HUES6 (cell line): ENCODE measurements at regions not wholly inside any gene's neighbourhood (a gene's known extent, or its start where the extent isn't known, plus 50 kb on each side); places are given as distances from the start of the nearest gene placed in this dataset.
A peak's percentile ranks its signal among the peaks of the same experiment; 100 is the strongest.

Source experiments
- H3K27ac ChIP-seq: 2 replicates; pipeline ENCODE4 v1.7.0; 2013; ENCODE audit warnings: low read depth, mild to moderate bottlenecking, low read length, inconsistent platforms
- H3K27me3 ChIP-seq: 2 replicates; pipeline ENCODE4 v1.6.1; 2013; ENCODE audit warnings: low read length; ENCODE audit not compliant: control insufficient read depth, insufficient read depth
- H3K36me3 ChIP-seq: 2 replicates; pipeline ENCODE4 v1.6.1; 2013; ENCODE audit warnings: low read length; ENCODE audit not compliant: control insufficient read depth, insufficient read depth
- H3K4me1 ChIP-seq: 2 replicates; pipeline ENCODE4 v1.6.1; 2013; ENCODE audit warnings: low read length; ENCODE audit not compliant: control insufficient read depth, insufficient read depth
- H3K4me3 ChIP-seq: 2 replicates; pipeline ENCODE4 v1.5.1; 2013; ENCODE audit warnings: low read depth, low read length
- H3K9ac ChIP-seq: one replicate; pipeline ENCODE4 v1.6.1; 2013; ENCODE audit warnings: mild to moderate bottlenecking, low read length
- H3K9me3 ChIP-seq: 2 replicates; pipeline ENCODE4 v1.6.1; 2013; ENCODE audit warnings: low read depth, low read length; ENCODE audit not compliant: control insufficient read depth, insufficient read depth

- Histone ChIP-seq H3K9me3 (peaks cover 6% of the 10 kb centered on the region), H3K9ac (peak overlapping the region; percentile 38), H3K27ac (peak overlapping the region; percentile 90), H3K4me1 (peaks cover 15% of the 10 kb centered on the region), H3K36me3 (no peaks in the 10 kb centered on the region), H3K4me3 (no peak overlapping the region), H3K27me3 (no peaks in the 10 kb centered on the region)
Observed at GRCh38 chr1:242585616-242586359, 61.3 kb upstream of the PLD5 start.

GRCh38 chr1:242582669-242583068, 58.2 kb upstream of the PLD5 start:
- H3K36me3 ChIP-seq, result no peaks in the 10 kb centered on the region
- H3K9me3 ChIP-seq, result peaks cover 8% of the 10 kb centered on the region
- H3K27ac ChIP-seq, result no peak overlapping the region
- no peaks in the 10 kb centered on the region for H3K27me3 ChIP-seq
- peaks cover 15% of the 10 kb centered on the region for H3K4me1 ChIP-seq
- H3K4me3 ChIP-seq, result no peak overlapping the region
- H3K9ac ChIP-seq, result no peak overlapping the region

- H3K27ac ChIP-seq, result no peak overlapping the region
- no peaks in the 10 kb centered on the region for H3K4me1 ChIP-seq
- H3K27me3 ChIP-seq, result no peaks in the 10 kb centered on the region
- H3K36me3 ChIP-seq, result no peaks in the 10 kb centered on the region
- H3K4me3 ChIP-seq, result no peak overlapping the region
- peaks cover 8% of the 10 kb centered on the region; the same call in 1 of the 2 replicates for H3K9me3 ChIP-seq
- H3K9ac ChIP-seq, result no peak overlapping the region
Observed at GRCh38 chr1:242579528-242580235, 55.2 kb upstream of the PLD5 start.
